Skeletal muscle cell (primary cell): ENCODE measurements at regions not wholly inside any gene's neighbourhood (a gene's known extent, or its start where the extent isn't known, plus 50 kb on each side); places are given as distances from the start of the nearest gene placed in this dataset.
A peak's percentile ranks its signal among the peaks of the same experiment; 100 is the strongest.

ENCODE experiments used
- DNase-seq: peaks from one replicate; pipeline ENCODE4 v3.0.0-alpha.2; 2010; ENCODE audit warnings: low read depth
- H3K4me3 ChIP-seq: 2 replicates; pipeline ENCODE4 v1.5.1; 2011; ENCODE audit warnings: low read depth, mild to moderate bottlenecking, control low read depth, low read length, moderate library complexity

- DNase-seq, result no peak
Measured at GRCh38 chr13:33752094-33752493, 65.9 kb upstream of the RFC3 start.

DNA sequence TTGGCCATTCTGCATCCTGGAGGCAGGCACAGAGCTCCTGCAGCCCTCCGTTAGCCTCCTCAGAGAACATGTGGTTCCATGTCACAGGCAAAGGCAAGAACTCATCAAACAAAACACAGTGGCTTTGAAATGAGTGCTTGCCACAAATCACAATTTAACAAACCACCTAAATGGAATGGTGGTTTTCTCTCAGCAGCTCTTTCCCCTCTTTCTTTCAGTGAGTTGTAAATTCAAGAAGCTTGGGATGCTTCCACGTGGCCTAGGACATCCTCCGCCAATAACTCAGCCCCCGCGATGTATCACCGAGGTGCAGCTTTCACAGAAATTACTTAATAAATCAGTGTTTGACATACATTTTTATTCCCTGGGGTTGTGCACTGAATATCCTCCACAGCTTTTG, 65.4 kb upstream of the RFC3 start:
- DNase-seq, result peak; percentile 4
- H3K4me3 ChIP-seq, result no peak overlapping the region

More at GRCh38 chr13:33752094-33752493, 65.9 kb upstream of the RFC3 start:
- no peak overlapping the region for H3K4me3 ChIP-seq

GRCh38 chr13:33756929-33757328, 61.0 kb upstream of the RFC3 start:
- no peak for DNase-seq
- H3K4me3 ChIP-seq, result no peak overlapping the region

GRCh38 chr13:33757713-33758112, 60.2 kb upstream of the RFC3 start:
- no peak for DNase-seq
- H3K4me3 ChIP-seq, result no peak overlapping the region

- DNase-seq, result no peak
- no peak overlapping the region for H3K4me3 ChIP-seq
Measured at GRCh38 chr13:33758113-33758512, 59.8 kb upstream of the RFC3 start.

DNA sequence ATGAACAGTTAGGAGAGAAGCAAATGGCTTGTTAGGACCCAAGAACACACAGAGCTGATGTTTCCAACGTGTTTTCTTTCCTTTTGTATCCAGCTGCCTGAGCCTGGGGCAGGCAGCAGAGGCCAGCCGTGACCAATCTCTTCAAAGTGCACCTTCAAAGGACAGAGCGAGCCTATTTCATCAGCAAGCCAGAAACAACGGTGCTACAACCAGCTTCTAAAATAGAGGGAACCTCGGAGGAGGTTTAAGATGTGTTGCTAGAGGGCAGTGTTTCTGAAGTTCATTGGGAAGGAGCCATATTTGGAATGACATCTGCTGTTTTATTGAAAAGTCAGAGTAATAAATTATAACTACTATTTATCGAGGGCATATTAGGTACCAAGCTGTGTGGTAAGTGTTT, 56.2 kb upstream of the RFC3 start:
- no peak for DNase-seq

GRCh38 chr13:33763021-33763420, 54.9 kb upstream of the RFC3 start:
- no peak overlapping the region for H3K4me3 ChIP-seq
- DNase-seq, result no peak

More for the DNA sequence above, 56.2 kb upstream of the RFC3 start:
- no peak overlapping the region for H3K4me3 ChIP-seq

DNA sequence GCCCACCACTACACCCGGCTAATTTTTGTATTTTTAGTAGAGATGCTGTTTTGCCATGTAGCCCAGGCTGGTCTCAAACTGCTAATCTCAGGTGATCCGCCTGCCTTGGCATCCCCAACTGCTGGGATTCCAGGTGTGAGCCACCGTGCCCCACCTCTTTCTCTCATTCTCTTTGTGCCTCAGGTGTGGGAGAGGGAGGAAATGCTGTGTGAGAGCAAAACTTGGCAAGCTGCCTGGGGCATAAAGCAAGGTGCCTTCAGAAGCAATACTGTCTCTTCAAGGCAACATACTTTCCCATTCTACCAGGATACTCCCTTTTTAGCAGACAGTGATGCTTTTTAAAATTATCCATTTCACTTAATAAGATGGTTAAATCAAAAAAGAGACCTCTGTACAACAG, 53.2 kb upstream of the RFC3 start:
- no peak for DNase-seq
- no peak overlapping the region for H3K4me3 ChIP-seq

DNA sequence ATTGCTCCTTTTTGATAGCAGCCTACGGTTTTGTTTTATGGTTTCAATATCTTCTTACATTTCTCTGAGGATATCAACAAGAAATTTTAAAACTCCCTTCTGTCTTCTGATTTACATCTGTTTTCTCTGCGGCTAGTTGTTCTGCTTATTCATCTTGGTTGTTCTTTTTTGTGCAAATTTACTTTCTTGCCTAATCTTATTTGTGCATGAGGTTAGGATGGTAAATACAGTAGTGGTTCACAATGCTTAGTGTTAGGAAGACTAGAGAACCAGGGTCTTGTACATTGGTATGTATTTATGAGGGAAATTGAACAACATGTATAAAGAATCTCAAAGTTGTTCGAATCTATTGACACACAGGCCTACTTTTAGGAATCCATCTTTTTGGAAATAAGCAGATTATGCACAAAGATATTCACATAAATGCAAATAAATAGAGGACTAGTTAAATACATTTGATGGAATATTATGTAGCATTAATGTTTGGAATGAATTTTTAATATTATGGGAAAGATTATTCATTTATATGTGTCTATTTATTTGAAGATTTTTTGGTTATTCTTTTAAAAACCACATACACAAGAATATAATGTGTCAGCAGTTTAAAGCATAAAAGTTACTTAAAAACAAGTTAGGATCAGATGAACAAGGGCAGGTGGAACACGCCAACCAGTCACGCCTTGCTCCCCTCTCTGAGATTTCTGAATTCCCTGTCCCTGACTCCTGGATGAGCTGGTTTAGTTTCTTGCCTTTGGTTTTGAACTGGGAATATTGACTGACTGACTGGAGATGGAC, 51.4 kb upstream of the RFC3 start:
- no peak overlapping the region for H3K4me3 ChIP-seq
- DNase-seq, result no peak

DNA sequence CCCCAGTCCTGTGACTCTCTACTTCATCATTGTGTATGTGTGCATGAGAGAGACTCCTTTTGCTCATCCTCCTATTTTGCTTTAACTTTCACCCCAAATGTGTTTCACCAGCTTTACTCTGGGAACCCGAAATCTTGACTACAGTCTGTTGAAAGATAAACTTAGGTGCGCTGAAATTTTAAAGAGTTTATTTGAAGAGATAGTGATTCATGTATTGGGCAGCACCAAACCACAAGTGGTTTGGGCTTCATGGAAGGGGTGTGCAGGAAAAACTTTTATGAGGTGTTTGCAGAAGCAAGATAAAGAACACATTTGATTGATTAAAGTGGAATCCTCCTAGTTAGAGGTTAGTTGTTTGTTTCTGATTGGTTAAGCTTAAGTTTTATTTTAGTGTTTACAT, 50.8 kb upstream of the RFC3 start:
- H3K4me3 ChIP-seq, result no peak overlapping the region
- no peak for DNase-seq
